ENCODE measurements at regions not wholly inside any gene's neighbourhood (a gene's known extent, or its start where the extent isn't known, plus 50 kb on each side); places are given as distances from the start of the nearest gene placed in this dataset.

GRCh38 chrX:867966-868647, 237.5 kb downstream of the SHOX start:
- TF ChIP-seq CTCF (IDR thresholded peaks at IDR 0.05) (no peak), POLR2A (IDR thresholded peaks at IDR 0.05) (no peak)
- Histone ChIP-seq H3K27me3 (peaks cover 8% of the 10 kb centered on the region), H3K27ac (no peak overlapping the region), H3K9me3 (replicated peaks in 1 of 3) (no peaks in the 10 kb centered on the region), H3K4me3 (no peak overlapping the region), H3K4me1 (replicated peaks in 1 of 2) (no peaks in the 10 kb centered on the region), H3K36me3 (replicated peaks in 1 of 2) (no peaks in the 10 kb centered on the region)
- 54 to 65% (median 65%) methylated on average over 18 of the region's 18 CpGs for WGBS, 4 donors
- no peak for DNase-seq
- intact Hi-C loops (cut with DNase I), result no loop called here

GRCh38 chrX:867502-867901, 236.9 kb downstream of the SHOX start:
- 21 to 50% (median 36%) methylated on average over 11 of the region's 11 CpGs for WGBS, 4 donors
- TF ChIP-seq POLR2A (IDR thresholded peaks at IDR 0.05) (no peak), CTCF (IDR thresholded peaks at IDR 0.05) (no peak)
- H3K4me3 ChIP-seq, result no peak overlapping the region
- peaks cover 8% of the 10 kb centered on the region for H3K27me3 ChIP-seq
- no peaks in the 10 kb centered on the region for H3K4me1 ChIP-seq (replicated peaks in 1 of 2)
- no peaks in the 10 kb centered on the region for H3K9me3 ChIP-seq (replicated peaks in 1 of 3)
- intact Hi-C loops (cut with DNase I), result no loop called here
- no peak for DNase-seq
- no peak overlapping the region for H3K27ac ChIP-seq
- no peaks in the 10 kb centered on the region for H3K36me3 ChIP-seq (replicated peaks in 1 of 2)

- intact Hi-C loops (cut with DNase I), result no loop called here
- Histone ChIP-seq H3K4me3 (no peak overlapping the region), H3K27me3 (peaks cover 8% of the 10 kb centered on the region), H3K36me3 (replicated peaks in 1 of 2) (no peaks in the 10 kb centered on the region), H3K27ac (no peak overlapping the region), H3K9me3 (replicated peaks in 1 of 3) (no peaks in the 10 kb centered on the region), H3K4me1 (replicated peaks in 1 of 2) (no peaks in the 10 kb centered on the region)
- TF ChIP-seq POLR2A (IDR thresholded peaks at IDR 0.05) (no peak), CTCF (IDR thresholded peaks at IDR 0.05) (no peak)
- DNase-seq, result no peak
- WGBS, 4 donors, result 22 to 24% (median 22%) methylated on average over 14 to 18 of the region's 18 CpGs
Observed at GRCh38 chrX:866441-866990, 235.9 kb downstream of the SHOX start.

GRCh38 chrX:865422-865821, 234.8 kb downstream of the SHOX start:
- no peaks in the 10 kb centered on the region for H3K4me1 ChIP-seq (replicated peaks in 1 of 2)
- DNase-seq, result no peak
- no peaks in the 10 kb centered on the region for H3K9me3 ChIP-seq (replicated peaks in 1 of 3)
- no peak overlapping the region for H3K4me3 ChIP-seq
- TF ChIP-seq POLR2A (IDR thresholded peaks at IDR 0.05), result no peak
- TF ChIP-seq CTCF (IDR thresholded peaks at IDR 0.05), result no peak
- peaks cover 8% of the 10 kb centered on the region for H3K27me3 ChIP-seq
- intact Hi-C loops (cut with DNase I), result no loop called here
- no peaks in the 10 kb centered on the region for H3K36me3 ChIP-seq (replicated peaks in 1 of 2)
- 63 to 95% (median 84%) methylated on average over 3 of the region's 3 CpGs for WGBS, 4 donors
- H3K27ac ChIP-seq, result no peak overlapping the region

All from adrenal gland (tissue), 9 donors.